ENCODE measurements at regions not wholly inside any gene's neighbourhood (a gene's known extent, or its start where the extent isn't known, plus 50 kb on each side); places are given as distances from the start of the nearest gene placed in this dataset.

GRCh38 chr21:15252431-15252830 is 187.6 kb upstream of the NRIP1 start:
- Histone ChIP-seq H3K27me3 (ENCODE audit: insufficient read depth) (no peaks in the 10 kb centered on the region; the same call in 1 of the 2 replicates), H3K4me1 (ENCODE audit: insufficient read depth) (no peaks in the 10 kb centered on the region), H3K9me2 (ENCODE audit: insufficient read depth) (peaks cover 9% of the 10 kb centered on the region; the same call in 1 of the 2 replicates), H3K27ac (ENCODE audit: low read depth) (no peak overlapping the region), H2AFZ (no peak overlapping the region), H3K79me2 (replicated peaks; ENCODE audit: insufficient read depth) (no peaks in the 10 kb centered on the region), H3K4me3 (no peak overlapping the region), H3K4me2 (no peak overlapping the region), H4K20me1 (replicated peaks; ENCODE audit: insufficient read depth) (no peaks in the 10 kb centered on the region), H3F3A (replicated peaks; ENCODE audit: low read depth) (no peaks in the 10 kb centered on the region), H3K36me3 (ENCODE audit: insufficient read depth) (no peaks in the 10 kb centered on the region)
- Mint-ChIP-seq H3K9me3 (no peaks in the 10 kb centered on the region), H3K27ac (no peak overlapping the region), H3K4me3 (no peak overlapping the region), H3K36me3 (ENCODE audit: low read depth) (no peaks in the 10 kb centered on the region), H3K27me3 (ENCODE audit: insufficient read depth, low read depth, poor library complexity) (peaks cover 3% of the 10 kb centered on the region), H3K4me1 (no peaks in the 10 kb centered on the region)
- DNase-seq (ENCODE audit: low spot score) (no peak), ATAC-seq (no peak)
- TF ChIP-seq STAT1 (IDR thresholded peaks at IDR 0.05; ENCODE audit: unreplicated experiment) (no peak), POLR2AphosphoS5 (IDR thresholded peaks at IDR 0.05; ENCODE audit: low read depth) (no peak), NANOG (IDR thresholded peaks at IDR 0.05; ENCODE audit: borderline replicate concordance) (no peak), EZH2 (IDR thresholded peaks at IDR 0.05; ENCODE audit: low read depth, unreplicated experiment) (no peak), EZH2phosphoT487 (IDR thresholded peaks at IDR 0.05; ENCODE audit: unreplicated experiment) (no peak)
- TF ChIP-seq, protein P1, sequence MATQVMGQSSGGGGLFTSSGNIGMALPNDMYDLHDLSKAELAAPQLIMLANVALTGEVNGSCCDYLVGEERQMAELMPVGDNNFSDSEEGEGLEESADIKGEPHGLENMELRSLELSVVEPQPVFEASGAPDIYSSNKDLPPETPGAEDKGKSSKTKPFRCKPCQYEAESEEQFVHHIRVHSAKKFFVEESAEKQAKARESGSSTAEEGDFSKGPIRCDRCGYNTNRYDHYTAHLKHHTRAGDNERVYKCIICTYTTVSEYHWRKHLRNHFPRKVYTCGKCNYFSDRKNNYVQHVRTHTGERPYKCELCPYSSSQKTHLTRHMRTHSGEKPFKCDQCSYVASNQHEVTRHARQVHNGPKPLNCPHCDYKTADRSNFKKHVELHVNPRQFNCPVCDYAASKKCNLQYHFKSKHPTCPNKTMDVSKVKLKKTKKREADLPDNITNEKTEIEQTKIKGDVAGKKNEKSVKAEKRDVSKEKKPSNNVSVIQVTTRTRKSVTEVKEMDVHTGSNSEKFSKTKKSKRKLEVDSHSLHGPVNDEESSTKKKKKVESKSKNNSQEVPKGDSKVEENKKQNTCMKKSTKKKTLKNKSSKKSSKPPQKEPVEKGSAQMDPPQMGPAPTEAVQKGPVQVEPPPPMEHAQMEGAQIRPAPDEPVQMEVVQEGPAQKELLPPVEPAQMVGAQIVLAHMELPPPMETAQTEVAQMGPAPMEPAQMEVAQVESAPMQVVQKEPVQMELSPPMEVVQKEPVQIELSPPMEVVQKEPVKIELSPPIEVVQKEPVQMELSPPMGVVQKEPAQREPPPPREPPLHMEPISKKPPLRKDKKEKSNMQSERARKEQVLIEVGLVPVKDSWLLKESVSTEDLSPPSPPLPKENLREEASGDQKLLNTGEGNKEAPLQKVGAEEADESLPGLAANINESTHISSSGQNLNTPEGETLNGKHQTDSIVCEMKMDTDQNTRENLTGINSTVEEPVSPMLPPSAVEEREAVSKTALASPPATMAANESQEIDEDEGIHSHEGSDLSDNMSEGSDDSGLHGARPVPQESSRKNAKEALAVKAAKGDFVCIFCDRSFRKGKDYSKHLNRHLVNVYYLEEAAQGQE (IDR thresholded peaks at IDR 0.05; ENCODE audit: unreplicated experiment), result no peak

- TF ChIP-seq STAT1 (IDR thresholded peaks at IDR 0.05; ENCODE audit: unreplicated experiment), result no peak
- H2AFZ ChIP-seq, result no peak overlapping the region
Measured at GRCh38 chr21:15254111-15254510, 189.3 kb upstream of the NRIP1 start.

GRCh38 chr21:15255261-15255660 is 190.5 kb upstream of the NRIP1 start:
- H3K4me3 Mint-ChIP-seq, result no peak overlapping the region
- H3K9me3 Mint-ChIP-seq, result no peaks in the 10 kb centered on the region
- no peaks in the 10 kb centered on the region for H3F3A ChIP-seq (replicated peaks; ENCODE audit: low read depth)
- H3K4me1 Mint-ChIP-seq, result no peaks in the 10 kb centered on the region
- H3K36me3 Mint-ChIP-seq (ENCODE audit: low read depth), result no peaks in the 10 kb centered on the region
- H2AFZ ChIP-seq, result no peak overlapping the region
- H3K27ac Mint-ChIP-seq, result no peak overlapping the region
- no peak overlapping the region for H3K4me2 ChIP-seq
- H4K20me1 ChIP-seq (replicated peaks; ENCODE audit: insufficient read depth), result no peaks in the 10 kb centered on the region
- H3K4me3 ChIP-seq, result no peak overlapping the region
- peaks cover 5% of the 10 kb centered on the region; the same call in 1 of the 2 replicates for H3K9me2 ChIP-seq (ENCODE audit: insufficient read depth)
- ATAC-seq (no peak), DNase-seq (ENCODE audit: low spot score) (no peak)
- no peaks in the 10 kb centered on the region for H3K27me3 ChIP-seq (ENCODE audit: insufficient read depth)
- H3K36me3 ChIP-seq (ENCODE audit: insufficient read depth), result no peaks in the 10 kb centered on the region
- H3K27ac ChIP-seq (ENCODE audit: low read depth), result no peak overlapping the region
- peaks cover 1% of the 10 kb centered on the region for H3K27me3 Mint-ChIP-seq (ENCODE audit: insufficient read depth, low read depth, poor library complexity)
- H3K4me1 ChIP-seq (ENCODE audit: insufficient read depth), result no peaks in the 10 kb centered on the region
- H3K79me2 ChIP-seq (replicated peaks; ENCODE audit: insufficient read depth), result no peaks in the 10 kb centered on the region
- TF ChIP-seq EZH2 (IDR thresholded peaks at IDR 0.05; ENCODE audit: low read depth, unreplicated experiment) (no peak), JUNB (IDR thresholded peaks at IDR 0.05; ENCODE audit: unreplicated experiment) (no peak), POLR2AphosphoS5 (IDR thresholded peaks at IDR 0.05; ENCODE audit: low read depth) (no peak)
- TF ChIP-seq, protein P2, sequence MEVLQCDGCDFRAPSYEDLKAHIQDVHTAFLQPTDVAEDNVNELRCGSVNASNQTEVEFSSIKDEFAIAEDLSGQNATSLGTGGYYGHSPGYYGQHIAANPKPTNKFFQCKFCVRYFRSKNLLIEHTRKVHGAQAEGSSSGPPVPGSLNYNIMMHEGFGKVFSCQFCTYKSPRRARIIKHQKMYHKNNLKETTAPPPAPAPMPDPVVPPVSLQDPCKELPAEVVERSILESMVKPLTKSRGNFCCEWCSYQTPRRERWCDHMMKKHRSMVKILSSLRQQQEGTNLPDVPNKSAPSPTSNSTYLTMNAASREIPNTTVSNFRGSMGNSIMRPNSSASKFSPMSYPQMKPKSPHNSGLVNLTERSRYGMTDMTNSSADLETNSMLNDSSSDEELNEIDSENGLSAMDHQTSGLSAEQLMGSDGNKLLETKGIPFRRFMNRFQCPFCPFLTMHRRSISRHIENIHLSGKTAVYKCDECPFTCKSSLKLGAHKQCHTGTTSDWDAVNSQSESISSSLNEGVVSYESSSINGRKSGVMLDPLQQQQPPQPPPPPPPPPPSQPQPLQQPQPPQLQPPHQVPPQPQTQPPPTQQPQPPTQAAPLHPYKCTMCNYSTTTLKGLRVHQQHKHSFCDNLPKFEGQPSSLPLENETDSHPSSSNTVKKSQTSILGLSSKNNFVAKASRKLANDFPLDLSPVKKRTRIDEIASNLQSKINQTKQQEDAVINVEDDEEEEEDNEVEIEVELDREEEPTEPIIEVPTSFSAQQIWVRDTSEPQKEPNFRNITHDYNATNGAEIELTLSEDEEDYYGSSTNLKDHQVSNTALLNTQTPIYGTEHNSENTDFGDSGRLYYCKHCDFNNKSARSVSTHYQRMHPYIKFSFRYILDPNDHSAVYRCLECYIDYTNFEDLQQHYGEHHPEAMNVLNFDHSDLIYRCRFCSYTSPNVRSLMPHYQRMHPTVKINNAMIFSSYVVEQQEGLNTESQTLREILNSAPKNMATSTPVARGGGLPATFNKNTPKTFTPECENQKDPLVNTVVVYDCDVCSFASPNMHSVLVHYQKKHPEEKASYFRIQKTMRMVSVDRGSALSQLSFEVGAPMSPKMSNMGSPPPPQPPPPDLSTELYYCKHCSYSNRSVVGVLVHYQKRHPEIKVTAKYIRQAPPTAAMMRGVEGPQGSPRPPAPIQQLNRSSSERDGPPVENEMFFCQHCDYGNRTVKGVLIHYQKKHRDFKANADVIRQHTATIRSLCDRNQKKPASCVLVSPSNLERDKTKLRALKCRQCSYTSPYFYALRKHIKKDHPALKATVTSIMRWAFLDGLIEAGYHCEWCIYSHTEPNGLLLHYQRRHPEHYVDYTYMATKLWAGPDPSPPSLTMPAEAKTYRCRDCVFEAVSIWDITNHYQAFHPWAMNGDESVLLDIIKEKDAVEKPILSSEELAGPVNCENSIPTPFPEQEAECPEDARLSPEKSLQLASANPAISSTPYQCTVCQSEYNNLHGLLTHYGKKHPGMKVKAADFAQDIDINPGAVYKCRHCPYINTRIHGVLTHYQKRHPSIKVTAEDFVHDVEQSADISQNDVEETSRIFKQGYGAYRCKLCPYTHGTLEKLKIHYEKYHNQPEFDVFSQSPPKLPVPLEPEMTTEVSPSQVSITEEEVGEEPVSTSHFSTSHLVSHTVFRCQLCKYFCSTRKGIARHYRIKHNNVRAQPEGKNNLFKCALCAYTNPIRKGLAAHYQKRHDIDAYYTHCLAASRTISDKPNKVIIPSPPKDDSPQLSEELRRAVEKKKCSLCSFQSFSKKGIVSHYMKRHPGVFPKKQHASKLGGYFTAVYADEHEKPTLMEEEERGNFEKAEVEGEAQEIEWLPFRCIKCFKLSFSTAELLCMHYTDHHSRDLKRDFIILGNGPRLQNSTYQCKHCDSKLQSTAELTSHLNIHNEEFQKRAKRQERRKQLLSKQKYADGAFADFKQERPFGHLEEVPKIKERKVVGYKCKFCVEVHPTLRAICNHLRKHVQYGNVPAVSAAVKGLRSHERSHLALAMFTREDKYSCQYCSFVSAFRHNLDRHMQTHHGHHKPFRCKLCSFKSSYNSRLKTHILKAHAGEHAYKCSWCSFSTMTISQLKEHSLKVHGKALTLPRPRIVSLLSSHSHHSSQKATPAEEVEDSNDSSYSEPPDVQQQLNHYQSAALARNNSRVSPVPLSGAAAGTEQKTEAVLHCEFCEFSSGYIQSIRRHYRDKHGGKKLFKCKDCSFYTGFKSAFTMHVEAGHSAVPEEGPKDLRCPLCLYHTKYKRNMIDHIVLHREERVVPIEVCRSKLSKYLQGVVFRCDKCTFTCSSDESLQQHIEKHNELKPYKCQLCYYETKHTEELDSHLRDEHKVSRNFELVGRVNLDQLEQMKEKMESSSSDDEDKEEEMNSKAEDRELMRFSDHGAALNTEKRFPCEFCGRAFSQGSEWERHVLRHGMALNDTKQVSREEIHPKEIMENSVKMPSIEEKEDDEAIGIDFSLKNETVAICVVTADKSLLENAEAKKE (CRISPR knock-in tag; IDR thresholded peaks at IDR 0.05), result no peak

More at GRCh38 chr21:15254111-15254510, 189.3 kb upstream of the NRIP1 start:
- H3K27me3 ChIP-seq (ENCODE audit: insufficient read depth), result no peaks in the 10 kb centered on the region; the same call in 1 of the 2 replicates
- no peak overlapping the region for H3K4me3 Mint-ChIP-seq
- DNase-seq (ENCODE audit: low spot score), result no peak
- H3K79me2 ChIP-seq (replicated peaks; ENCODE audit: insufficient read depth), result no peaks in the 10 kb centered on the region
- no peaks in the 10 kb centered on the region for H3K9me3 Mint-ChIP-seq
- H3K36me3 ChIP-seq (ENCODE audit: insufficient read depth), result no peaks in the 10 kb centered on the region
- peaks cover 3% of the 10 kb centered on the region for H3K27me3 Mint-ChIP-seq (ENCODE audit: insufficient read depth, low read depth, poor library complexity)
- H3K4me1 ChIP-seq (ENCODE audit: insufficient read depth), result no peaks in the 10 kb centered on the region
- H4K20me1 ChIP-seq (replicated peaks; ENCODE audit: insufficient read depth), result no peaks in the 10 kb centered on the region
- H3K4me3 ChIP-seq, result no peak overlapping the region
- no peak overlapping the region for H3K4me2 ChIP-seq
- no peak overlapping the region for H3K27ac Mint-ChIP-seq
- no peak overlapping the region for H3K27ac ChIP-seq (ENCODE audit: low read depth)
- H3K36me3 Mint-ChIP-seq (ENCODE audit: low read depth), result no peaks in the 10 kb centered on the region
- H3K9me2 ChIP-seq (ENCODE audit: insufficient read depth), result peaks cover 5% of the 10 kb centered on the region; the same call in 1 of the 2 replicates
- no peak for ATAC-seq
- no peaks in the 10 kb centered on the region for H3F3A ChIP-seq (replicated peaks; ENCODE audit: low read depth)
- H3K4me1 Mint-ChIP-seq, result no peaks in the 10 kb centered on the region

Data from GM23338 (cell line).